ENCODE measurements at regions not wholly inside any gene's neighbourhood (a gene's known extent, or its start where the extent isn't known, plus 50 kb on each side); places are given as distances from the start of the nearest gene placed in this dataset.
A peak's percentile ranks its signal among the peaks of the same experiment; 100 is the strongest.

DNA sequence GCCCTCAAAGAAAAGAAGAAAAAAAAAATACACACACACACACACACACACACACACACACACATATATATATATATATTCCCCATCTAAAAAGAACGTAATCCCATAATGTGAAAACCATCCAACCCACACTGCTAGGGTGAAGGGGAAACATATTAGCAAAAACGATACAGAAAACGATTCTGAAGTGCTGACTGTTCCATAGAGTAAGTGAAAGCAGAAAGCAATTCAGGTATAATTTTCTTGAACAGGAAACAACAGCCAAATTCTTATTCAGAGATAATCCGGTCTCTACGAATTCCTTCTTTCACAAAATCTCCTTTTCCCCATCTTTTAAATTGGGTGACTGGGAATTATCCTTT, 393.5 kb downstream of the NOVA1 start:
- no peak for DNase-seq (ENCODE audit: low spot score)

DNA sequence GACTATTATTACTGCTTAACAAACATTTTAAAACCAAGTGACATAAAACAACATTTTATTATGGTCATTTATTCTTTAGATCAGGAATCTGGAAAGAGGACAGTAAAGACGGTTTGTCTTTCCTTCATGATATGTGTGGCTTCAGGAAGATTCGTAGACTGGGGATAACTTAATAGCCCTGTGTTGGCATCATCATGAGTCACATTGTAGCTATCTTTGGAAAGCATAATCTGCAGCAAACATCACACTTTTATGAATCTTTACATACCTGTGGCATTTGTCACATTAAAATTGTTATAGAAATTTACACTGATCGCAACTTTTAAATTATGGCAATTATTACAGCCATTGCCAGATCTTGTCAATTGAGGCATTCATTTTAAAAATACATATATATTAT, 397.1 kb downstream of the NOVA1 start:
- no peak for DNase-seq (ENCODE audit: low spot score)

- DNase-seq (ENCODE audit: low spot score): no peak
These were observed 398.1 kb downstream of the NOVA1 start for GRCh38 chr14:26199590-26200370.

- no peak for DNase-seq (ENCODE audit: low spot score)
These were observed 398.7 kb downstream of the NOVA1 start for GRCh38 chr14:26199096-26199495.

DNA sequence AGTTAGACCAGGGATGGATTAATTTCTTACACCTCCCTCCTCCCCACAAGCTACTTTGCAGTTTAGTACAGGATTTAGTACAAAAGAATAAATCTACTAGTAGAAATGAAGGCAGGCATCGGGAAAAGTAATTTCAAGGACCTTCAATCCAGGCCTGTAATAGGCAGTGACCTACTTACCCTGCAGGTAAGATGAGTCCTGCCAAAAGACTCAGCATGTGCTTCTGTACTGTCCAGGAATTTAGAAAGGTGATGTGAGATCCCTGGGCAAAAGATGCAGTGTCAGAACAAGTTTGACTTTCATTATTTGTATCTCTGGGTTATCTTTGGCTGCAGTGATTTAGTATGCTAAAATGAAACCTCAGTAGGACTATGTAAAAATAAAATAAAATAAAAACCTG, 403.0 kb downstream of the NOVA1 start:
- DNase-seq (ENCODE audit: low spot score): no peak

DNA sequence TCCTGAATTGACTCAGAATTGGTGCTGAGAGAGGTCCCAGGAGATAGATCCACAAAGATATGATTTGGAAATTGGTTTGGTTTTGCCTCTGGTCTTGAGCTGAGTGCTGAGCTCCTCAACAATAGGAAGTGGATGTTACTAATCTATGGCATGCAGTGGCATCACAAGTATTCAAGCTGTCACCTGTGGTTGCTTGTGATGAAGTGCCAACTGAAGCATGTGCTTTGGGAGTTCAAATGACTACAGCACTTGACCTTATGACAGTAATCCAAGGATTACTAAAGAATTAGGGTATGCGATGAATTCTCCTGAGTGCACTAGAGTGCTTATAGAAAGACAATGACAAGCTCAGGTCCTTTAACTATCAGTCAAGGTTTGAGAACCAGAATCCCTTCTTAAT, 406.2 kb downstream of the NOVA1 start:
- no peak for DNase-seq (ENCODE audit: low spot score)

- no peak for DNase-seq (ENCODE audit: low spot score)
These were observed 406.7 kb downstream of the NOVA1 start for GRCh38 chr14:26191123-26191522.

GRCh38 chr14:26190646-26191045, 407.2 kb downstream of the NOVA1 start:
- no peak for DNase-seq (ENCODE audit: low spot score)

- DNase-seq (ENCODE audit: low spot score): no peak
These were observed 409.7 kb downstream of the NOVA1 start for GRCh38 chr14:26187996-26188620.

- DNase-seq (ENCODE audit: low spot score): peak; percentile 74
These were observed 417.6 kb downstream of the NOVA1 start for GRCh38 chr14:26180221-26180620.

DNA sequence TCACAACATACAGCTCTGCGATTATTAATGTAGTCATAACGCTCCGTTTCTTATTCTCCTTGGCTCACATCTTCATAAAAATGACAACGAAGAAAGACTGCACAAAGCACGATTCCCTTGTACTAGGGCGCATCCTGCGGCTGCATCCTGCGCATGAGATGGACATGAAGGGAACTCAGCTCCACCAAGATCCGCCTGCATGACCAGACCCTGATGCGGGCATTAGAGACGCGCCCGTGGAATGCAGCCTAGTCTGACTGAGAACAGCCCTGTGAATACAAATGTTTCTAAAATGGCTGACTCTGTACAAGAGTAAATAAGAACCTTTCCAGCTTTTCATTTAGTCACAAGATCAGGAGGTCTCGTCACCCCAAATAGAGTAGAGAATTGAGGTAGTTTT, 422.2 kb downstream of the NOVA1 start:
- DNase-seq (ENCODE audit: low spot score): peak; percentile 31

GRCh38 chr14:26174395-26174794, 423.4 kb downstream of the NOVA1 start:
- DNase-seq (ENCODE audit: low spot score): no peak

DNA sequence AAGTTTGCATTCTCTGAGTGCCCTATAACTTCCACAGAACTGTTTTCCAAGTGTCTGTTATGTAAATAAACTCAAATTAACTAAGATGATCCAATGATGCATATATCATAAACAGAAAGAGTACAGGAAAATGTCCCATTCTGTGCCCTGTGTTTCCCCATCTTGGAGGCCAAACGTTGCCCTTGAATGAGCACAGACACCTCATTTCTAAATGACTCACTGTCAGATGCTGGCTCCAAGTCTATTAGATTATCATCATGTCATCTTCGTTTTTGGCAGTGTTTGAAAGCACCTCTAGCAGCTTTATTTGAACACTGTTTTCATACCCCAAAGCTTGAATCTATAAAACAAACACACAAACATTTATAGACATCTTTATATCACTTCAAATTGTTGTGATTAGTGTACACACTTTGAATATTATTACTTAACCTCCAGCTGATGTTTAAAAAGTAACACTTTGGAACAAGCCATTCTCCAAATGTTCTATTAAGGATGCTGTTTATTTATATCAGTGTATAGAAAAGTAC, 424.2 kb downstream of the NOVA1 start:
- no peak for DNase-seq (ENCODE audit: low spot score)

- no peak for DNase-seq (ENCODE audit: low spot score)
These were observed 425.4 kb downstream of the NOVA1 start for GRCh38 chr14:26172396-26172795.

- DNase-seq (ENCODE audit: low spot score): no peak
These were observed 426.9 kb downstream of the NOVA1 start for GRCh38 chr14:26170885-26171284.

- DNase-seq (ENCODE audit: low spot score): peak; percentile 36
These were observed 434.1 kb downstream of the NOVA1 start for GRCh38 chr14:26163761-26164160.

DNA sequence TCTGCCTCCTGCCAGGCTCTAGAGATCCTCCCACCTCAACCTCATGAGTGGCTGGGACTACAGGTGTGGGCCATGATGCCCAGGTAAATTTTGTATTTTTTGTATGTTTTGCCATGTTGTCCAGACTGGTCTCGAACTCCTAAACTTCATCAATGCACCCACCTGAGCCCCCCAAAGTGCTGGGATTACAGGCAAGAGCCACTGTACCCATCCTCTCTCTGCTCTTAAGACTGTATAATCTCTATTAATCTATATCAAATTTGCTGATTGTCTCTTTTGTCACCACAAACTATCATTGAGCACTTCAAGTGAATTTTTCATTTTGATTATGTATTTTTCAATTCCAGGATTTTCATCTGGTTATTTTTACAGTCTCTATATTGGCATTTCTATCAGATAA, 440.3 kb downstream of the NOVA1 start:
- DNase-seq (ENCODE audit: low spot score): no peak

DNA sequence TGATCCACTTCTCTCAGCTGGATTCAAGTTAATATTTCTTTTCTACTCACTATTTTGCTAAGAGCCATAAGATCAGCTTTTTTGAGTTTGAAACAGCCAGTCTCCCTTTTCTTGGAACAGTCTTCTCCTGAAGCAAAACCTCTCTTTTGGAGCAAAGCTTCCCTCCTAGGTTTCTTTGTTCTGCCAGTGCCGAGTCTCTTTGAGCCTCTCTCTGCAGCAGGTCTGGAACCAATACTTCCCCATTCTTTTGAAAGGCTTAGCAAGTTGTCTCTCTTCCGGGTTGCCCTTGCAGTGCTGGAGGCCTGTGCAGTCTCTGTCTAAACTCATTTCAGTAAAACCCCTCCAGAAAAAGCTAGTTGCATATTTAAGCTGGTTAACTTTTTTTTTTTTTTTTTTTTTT, 454.8 kb downstream of the NOVA1 start:
- DNase-seq (ENCODE audit: low spot score): no peak

DNA sequence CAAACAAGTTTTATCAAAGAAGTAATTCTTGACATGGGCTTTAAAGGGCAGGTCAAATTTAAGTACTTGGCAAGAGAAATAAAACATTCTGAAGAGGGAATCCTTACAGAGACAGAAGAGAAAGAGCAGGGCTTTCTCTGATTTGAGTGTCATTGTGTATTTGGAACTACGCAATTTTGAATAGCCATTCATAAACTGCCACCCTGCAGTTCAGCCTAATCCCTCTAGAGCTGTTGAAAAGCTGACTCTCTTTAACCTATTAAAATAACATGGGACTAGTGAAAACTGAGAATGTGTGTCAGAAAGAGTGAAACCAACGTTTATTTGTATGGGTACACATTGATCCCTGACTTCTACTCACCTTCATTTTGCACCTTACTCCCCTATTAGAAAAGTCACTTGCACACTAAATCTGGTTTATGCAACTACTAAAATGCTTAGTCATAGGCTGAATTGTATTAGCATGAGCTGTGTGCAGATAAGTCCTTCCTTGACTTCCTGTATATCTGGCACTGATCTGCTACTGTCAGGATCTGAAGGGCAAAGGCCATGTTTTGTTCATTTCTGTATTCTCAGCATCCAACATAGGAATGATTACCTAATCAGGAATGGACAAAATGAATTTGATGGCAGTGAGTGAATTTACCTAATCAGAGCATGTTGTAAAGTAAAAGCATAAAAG, 458.9 kb downstream of the NOVA1 start:
- no peak for DNase-seq (ENCODE audit: low spot score)

DNA sequence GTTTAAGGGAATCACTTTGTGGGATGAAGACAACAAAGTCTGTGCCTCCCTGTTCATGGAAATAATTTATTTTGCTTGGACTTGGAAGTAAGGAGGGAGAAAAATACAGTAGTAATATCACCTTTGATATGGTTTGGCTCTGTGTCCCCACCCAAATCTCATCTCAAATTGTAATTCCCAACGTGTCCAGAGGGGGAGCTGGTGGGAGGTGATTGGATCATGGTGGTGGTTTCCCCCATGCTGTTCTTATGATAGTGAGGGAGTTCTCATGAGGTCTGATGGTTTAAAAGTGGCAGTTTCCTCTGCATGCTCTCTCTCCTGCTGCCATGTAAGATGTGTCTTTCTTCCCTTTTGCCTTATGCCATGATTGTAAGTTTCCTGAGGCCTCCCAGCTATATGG, 460.7 kb downstream of the NOVA1 start:
- no peak for DNase-seq (ENCODE audit: low spot score)

DNA sequence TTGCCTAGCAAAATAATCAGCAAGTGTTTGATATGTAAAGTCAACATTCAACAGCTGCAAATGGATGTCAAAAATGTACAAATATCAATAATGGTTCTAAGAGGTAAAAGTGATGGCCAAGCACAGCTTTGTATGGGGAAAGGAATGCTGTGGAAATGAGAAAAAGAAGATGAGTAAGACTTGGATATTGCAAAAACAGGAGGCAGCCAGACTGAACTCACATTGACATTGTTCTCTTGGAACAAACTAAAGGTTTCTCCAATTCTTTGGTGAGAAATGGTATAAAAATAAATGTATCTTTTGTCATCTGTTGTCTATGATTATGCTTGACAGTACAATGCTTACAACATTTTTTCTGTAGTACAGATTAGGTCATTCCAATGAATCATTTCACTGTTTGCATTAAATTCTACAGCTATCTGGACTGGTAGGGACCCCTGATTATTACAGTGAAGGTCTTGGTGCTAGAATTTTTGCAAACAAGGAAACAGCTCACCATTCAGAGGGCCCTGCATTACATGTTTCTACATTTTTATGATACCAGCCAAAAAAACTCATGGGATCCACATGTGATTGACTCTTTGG, 465.7 kb downstream of the NOVA1 start:
- no peak for DNase-seq (ENCODE audit: low spot score)

DNA sequence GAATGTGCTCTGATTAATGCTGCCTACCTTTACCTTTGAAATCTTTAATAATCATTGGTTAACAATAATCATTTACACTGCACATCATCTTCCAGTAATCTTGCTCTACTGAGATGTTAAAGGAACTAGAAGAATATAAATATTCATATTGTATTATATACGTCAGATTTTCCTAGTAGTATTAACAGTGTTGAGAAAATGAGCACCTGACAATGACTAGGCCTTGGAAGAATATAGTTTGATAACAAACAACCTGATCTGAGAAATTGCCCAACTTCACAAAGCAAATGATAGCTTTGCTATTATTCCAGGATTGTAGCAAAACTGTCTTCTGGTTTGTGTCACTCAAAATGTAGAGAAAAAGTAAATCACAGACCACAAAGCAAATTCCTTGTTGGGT, 467.1 kb downstream of the NOVA1 start:
- no peak for DNase-seq (ENCODE audit: low spot score)
